Transverse colon (tissue), 4 donors: ENCODE measurements at regions not wholly inside any gene's neighbourhood (a gene's known extent, or its start where the extent isn't known, plus 50 kb on each side); places are given as distances from the start of the nearest gene placed in this dataset.

Experiments used
- EP300 ChIP-seq: sonication (generic); formaldehyde crosslinking; IDR thresholded peaks from one replicate; pipeline ENCODE4 v1.6.1; 2017; ENCODE audit warnings: antibody characterized with exemption, low read depth
- POLR2A ChIP-seq: fragments of 450-650 bp; IDR thresholded peaks from one replicate; pipeline ENCODE4 v1.6.1; 2016; ENCODE audit warnings: antibody characterized with exemption, mild to moderate bottlenecking, moderate library complexity
- POLR2AphosphoS5 ChIP-seq, 3 donors: sonication (generic); formaldehyde crosslinking; IDR thresholded peaks; one replicate each; pipeline ENCODE4 v1.6.1; 2016; ENCODE audit warnings: antibody characterized with exemption in 3 of 3
- TF ChIP-seq, protein P1 (sequence below), 5 experiments: fragments of 200-600 bp in 3 of 5; fragments of 450-650 bp in 2 of 5; sonication (generic) in 3 of 5; IDR thresholded peaks; 1 replicate in 2 of 5; 2 replicates in 3 of 5; pipeline ENCODE4 v1.5.1; 2016 to 2017; ENCODE audit warnings: antibody characterized with exemption in 5 of 5, inconsistent platforms in 3 of 5, mild to moderate bottlenecking in 2 of 5, moderate library complexity in 1 of 5

- TF ChIP-seq POLR2A, result no peak
- TF ChIP-seq, protein P1, sequence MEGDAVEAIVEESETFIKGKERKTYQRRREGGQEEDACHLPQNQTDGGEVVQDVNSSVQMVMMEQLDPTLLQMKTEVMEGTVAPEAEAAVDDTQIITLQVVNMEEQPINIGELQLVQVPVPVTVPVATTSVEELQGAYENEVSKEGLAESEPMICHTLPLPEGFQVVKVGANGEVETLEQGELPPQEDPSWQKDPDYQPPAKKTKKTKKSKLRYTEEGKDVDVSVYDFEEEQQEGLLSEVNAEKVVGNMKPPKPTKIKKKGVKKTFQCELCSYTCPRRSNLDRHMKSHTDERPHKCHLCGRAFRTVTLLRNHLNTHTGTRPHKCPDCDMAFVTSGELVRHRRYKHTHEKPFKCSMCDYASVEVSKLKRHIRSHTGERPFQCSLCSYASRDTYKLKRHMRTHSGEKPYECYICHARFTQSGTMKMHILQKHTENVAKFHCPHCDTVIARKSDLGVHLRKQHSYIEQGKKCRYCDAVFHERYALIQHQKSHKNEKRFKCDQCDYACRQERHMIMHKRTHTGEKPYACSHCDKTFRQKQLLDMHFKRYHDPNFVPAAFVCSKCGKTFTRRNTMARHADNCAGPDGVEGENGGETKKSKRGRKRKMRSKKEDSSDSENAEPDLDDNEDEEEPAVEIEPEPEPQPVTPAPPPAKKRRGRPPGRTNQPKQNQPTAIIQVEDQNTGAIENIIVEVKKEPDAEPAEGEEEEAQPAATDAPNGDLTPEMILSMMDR (IDR thresholded peaks at IDR 0.05), result no peak
- TF ChIP-seq EP300, result no peak
- TF ChIP-seq POLR2AphosphoS5 (IDR thresholded peaks at IDR 0.05), result no peak
These were observed 1069.1 kb downstream of the EFNB2 start for GRCh38 chr13:105466376-105466775.
